HuH-7 (cell line): ENCODE measurements at regions not wholly inside any gene's neighbourhood (a gene's known extent, or its start where the extent isn't known, plus 50 kb on each side); places are given as distances from the start of the nearest gene placed in this dataset.
"Not testable (repeated sequence)": the region's sequence is repeated elsewhere in the genome, so short reads cannot be mapped to it uniquely, and the experiment has no call there.

Experiments used
- DNase-seq: peaks from one replicate; pipeline ENCODE4 v3.0.0; 2011; ENCODE audit warnings: low spot score

GRCh38 chr3:159273608-159274007 is 471.8 kb downstream of the MFSD1 start:
- peak; percentile 1 for DNase-seq

- no peak for DNase-seq
Observed at GRCh38 chr3:159275741-159276140, 473.9 kb downstream of the MFSD1 start.

GRCh38 chr3:159277814-159278213 is 476.0 kb downstream of the MFSD1 start:
- no peak for DNase-seq

GRCh38 chr3:159280386-159281191 is 478.7 kb downstream of the MFSD1 start:
- DNase-seq: no peak

GRCh38 chr3:159293493-159293892 is 491.6 kb downstream of the MFSD1 start:
- DNase-seq: no peak

- no peak for DNase-seq
Observed at GRCh38 chr3:159301961-159302360, 500.1 kb downstream of the MFSD1 start.

GRCh38 chr3:159305017-159305416 is 503.2 kb downstream of the MFSD1 start:
- no peak for DNase-seq

GRCh38 chr3:159316706-159317105 is 514.9 kb downstream of the MFSD1 start:
- not testable (repeated sequence) for DNase-seq

GRCh38 chr3:159319156-159319555 is 517.3 kb downstream of the MFSD1 start:
- no peak for DNase-seq

- DNase-seq: peak; percentile 0
Observed at GRCh38 chr3:159322322-159322939, 520.6 kb downstream of the MFSD1 start.

GRCh38 chr3:159323848-159324247 is 522.0 kb downstream of the MFSD1 start:
- no peak for DNase-seq

GRCh38 chr3:159326998-159327397 is 525.1 kb downstream of the MFSD1 start:
- DNase-seq: no peak

- DNase-seq: no peak
Observed at GRCh38 chr3:159332535-159333099, 530.8 kb downstream of the MFSD1 start.

- no peak for DNase-seq
Observed at GRCh38 chr3:159339131-159339530, 537.3 kb downstream of the MFSD1 start.

- no peak for DNase-seq
Observed at GRCh38 chr3:159340877-159341500, 539.1 kb downstream of the MFSD1 start.

GRCh38 chr3:159346271-159346903 is 544.5 kb downstream of the MFSD1 start:
- DNase-seq: no peak

- DNase-seq: no peak
Observed at GRCh38 chr3:159348431-159348830, 546.6 kb downstream of the MFSD1 start.

- DNase-seq: no peak
Observed at GRCh38 chr3:159356606-159357005, 554.8 kb downstream of the MFSD1 start.

GRCh38 chr3:159364511-159364910 is 562.7 kb downstream of the MFSD1 start:
- no peak for DNase-seq

GRCh38 chr3:159366476-159366875 is 564.6 kb downstream of the MFSD1 start:
- no peak for DNase-seq

GRCh38 chr3:159371961-159372360 is 570.1 kb downstream of the MFSD1 start:
- DNase-seq: no peak
